Neural progenitor cell (in vitro differentiated cells): ENCODE measurements at regions not wholly inside any gene's neighbourhood (a gene's known extent, or its start where the extent isn't known, plus 50 kb on each side); places are given as distances from the start of the nearest gene placed in this dataset.

Source experiments
- CTCF ChIP-seq: fragments of 200-600 bp; sonication (generic); IDR thresholded peaks from 2 replicates; pipeline ENCODE4 v1.5.1; 2017; ENCODE audit warnings: antibody characterized with exemption, mild to moderate bottlenecking
- EZH2 ChIP-seq: fragments of 200-600 bp; sonication (generic); IDR thresholded peaks from 2 replicates; pipeline ENCODE4 v1.6.1; 2017; ENCODE audit warnings: antibody characterized with exemption, mild to moderate bottlenecking, moderate library complexity
- EZH2phosphoT487 ChIP-seq: fragments of 200-600 bp; sonication (generic); IDR thresholded peaks from 2 replicates; pipeline ENCODE4 v1.6.1; 2017; ENCODE audit warnings: antibody characterized with exemption

- no peak for TF ChIP-seq EZH2
- TF ChIP-seq CTCF, result no peak
- TF ChIP-seq EZH2phosphoT487, result no peak
Observed at GRCh38 chr2:102932501-102932900, 170.7 kb downstream of the TMEM182 start.
